NOMO-1 treated with dmso at 0.1 percent for 144 hours (cell line): ENCODE measurements at regions not wholly inside any gene's neighbourhood (a gene's known extent, or its start where the extent isn't known, plus 50 kb on each side); places are given as distances from the start of the nearest gene placed in this dataset.

Experiments used
- DNase-seq: peaks from one replicate; lab custom pipeline; 2025; ENCODE audit not compliant: unreplicated experiment; lab: John Stamatoyannopoulos, UW

DNA sequence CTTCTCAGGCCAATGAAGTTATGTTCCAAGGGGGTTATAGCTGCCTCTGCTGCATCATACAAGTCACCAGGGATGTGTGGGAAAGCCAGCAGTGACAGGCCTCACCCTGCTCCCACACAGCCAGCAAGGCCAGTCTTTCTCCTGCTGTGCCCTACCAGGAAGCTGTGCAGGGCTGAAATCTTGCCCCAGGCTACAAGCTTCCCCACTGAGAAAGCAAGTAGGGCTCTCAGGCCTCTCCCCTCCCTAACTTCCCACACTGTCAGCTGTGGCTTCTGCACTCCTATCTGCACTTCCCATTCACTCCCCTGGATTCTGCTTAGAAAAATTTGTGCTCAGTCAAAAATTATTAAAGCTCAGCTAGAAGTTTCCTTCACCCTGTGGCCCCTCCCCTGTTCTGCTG lies 611.2 kb upstream of the ZNF608 start:
- DNase-seq, result no peak

DNA sequence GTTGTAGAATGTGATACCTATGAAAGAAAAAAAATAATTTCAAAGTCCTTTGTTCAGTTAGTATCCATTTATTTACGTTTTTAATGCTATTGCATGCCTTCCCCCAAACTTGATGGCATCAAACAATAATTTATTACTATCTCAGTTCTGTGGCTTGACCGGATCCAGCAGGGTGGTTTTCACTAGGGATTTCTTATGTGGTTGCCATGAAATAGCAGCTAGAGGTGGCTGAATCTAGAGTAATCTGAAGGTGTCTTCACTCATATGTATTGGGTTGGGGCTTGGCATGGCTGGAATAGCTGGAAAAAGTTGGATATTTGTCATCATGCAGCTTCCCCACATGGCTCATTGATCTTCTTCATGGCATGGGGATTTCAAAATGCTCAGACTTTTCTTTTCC lies 619.3 kb upstream of the ZNF608 start:
- DNase-seq, result no peak

DNA sequence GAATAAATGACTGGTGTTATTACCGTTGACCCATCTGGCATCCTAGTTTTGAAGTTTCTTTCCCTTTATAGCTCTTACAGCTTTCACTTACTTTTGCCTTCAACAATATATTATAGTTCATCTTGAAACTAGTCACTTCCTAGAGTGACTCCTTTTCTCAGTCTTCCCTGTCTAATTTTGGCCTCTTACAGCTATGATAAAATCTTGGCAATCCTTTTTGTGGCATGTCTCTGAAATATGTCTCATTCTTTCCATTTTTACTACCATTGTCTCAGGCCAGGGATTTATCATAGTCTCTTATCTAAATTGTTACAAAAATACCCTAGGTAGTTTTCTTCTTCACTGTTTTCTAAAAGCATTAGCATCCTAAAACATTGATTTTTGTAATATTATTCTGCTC lies 621.3 kb upstream of the ZNF608 start:
- no peak for DNase-seq

DNA sequence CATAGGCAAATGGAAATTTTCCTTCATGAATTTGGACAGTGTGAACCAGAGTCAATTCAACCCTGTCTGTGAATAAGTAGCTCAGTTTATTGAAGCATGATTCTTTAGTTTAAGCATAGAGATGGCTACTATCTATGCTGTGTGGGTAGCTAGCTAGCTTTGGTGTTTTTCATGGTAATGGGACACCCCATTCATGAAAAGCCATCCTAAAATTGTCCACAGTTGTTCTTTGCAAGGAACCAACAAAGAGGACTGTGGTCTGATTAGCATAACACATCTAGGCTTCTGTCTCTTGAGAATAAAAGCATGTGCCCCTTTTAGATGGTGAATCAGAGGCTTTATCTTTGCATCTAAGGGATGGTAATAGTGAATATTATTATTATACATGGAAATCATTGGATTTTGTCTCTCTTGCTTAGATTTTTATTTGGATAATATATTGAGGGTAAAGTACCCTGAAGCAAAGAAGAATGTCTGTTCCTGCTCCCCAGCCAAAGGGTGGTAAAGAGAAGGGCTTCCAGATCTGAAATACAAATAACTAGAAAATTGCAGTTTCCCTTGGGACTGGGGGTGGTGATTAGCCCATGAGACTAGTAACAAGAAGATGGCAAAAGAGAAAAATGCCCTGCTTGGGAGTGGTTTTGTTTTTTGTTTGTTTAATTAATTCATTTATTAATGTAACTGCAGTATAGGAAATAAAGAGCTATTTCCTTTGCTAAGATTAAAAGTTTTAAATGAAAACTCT lies 624.2 kb upstream of the ZNF608 start:
- no peak for DNase-seq

DNA sequence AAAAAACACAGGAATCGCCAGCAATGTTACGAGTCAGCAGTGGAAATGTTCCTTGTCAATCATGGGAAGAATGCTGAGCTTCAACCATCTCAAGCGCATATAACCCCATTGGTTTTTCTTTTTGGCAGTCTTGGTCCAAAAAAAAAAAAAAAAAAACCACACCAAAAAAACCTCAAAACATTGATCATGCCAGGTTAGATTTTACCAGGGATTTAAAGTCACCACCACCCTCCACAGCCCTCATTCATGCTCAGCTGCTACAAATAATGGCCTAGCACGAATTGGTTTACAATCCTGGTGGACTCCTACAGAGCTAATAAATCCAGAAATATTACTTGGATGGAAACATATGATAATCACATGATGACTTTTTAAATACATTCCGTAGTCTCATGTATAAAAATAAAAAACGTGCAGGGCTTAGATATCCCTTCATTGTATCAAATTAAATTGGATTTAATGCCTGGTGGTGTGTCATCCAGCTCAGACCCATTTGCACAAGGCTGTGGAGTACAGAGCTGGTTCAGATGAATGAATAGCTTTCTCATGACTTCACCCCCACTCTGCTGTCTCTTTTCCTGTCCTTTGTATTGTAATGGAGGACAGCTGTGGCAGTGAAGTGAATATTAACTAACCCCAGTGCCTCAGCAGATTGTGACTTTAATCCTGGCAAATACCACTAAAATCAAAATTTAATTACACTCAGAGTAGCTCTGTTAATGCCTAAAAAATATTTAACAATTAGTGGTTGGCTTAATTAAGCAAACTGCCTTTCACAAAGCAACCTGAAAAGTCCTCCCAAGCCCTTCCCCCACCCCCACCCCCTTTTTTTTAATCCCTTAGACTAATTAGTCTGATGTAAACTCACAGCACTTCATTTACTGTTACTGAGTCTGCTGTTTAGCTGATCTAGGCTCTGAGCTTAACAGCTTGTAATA lies 626.5 kb upstream of the ZNF608 start:
- DNase-seq, result no peak

DNA sequence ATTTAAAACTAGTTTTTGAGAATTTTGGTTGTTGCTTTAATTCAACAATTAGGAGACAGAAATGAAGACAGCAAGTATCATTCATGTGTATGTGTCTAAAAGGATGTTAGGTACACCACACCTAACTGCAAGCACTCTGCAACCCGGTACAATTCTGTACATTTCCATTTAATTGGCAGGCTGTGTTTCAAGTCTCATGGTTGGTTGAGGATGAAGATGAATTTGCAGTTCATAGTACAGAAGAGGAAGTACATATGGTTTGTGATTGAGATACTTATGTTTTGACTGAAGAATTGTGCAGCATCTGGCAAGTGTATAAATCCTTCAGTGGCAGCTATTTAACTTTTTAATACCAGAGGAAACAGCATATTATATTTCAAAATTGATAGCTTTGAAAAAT lies 628.7 kb upstream of the ZNF608 start:
- DNase-seq, result peak; percentile 6

DNA sequence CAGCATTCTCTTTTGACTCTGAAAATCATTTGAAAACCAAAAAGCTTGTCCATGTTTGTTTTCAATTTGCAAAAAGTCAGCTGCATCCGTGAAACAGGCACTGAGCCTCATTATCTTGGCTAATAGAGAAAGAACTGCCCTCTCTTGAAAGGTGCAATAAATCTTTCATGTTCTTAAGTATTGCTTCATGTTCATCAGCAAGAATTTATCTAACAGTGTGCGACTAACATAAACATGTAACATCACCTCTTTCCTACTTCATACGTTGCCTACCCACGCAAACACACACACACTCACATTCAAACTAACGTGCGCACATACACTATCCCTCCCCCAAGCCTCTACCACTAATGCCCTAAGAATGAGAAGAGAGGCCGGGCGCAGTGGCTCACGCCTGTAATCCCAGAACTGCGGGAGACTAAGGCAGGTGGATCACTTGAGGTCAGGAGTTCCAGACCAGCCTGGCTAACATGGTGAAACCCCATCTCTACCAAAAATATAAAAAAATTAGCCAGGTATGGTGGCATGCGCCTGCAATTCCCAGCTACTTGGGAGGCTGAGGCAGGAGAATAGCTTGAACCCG lies 629.7 kb upstream of the ZNF608 start:
- DNase-seq, result no peak

DNA sequence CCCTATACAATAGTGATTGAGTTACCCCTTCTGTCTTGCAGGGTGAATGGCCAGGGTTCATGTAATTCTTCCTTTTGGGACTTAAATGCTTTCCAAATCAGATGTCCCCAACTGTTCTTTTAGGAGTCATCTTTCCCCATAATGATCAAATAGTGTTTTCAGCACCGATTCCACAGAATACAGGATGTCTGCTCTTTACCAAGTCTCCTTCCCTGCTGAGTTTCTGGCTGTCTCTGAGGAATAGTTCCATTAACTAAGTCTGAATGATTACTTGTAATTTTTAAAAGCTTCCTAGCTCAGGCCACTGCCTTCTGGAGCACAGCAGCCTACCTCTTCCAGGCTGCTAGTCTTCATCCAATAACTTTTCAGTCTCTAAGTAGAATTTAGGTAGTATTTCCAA lies 630.7 kb upstream of the ZNF608 start:
- no peak for DNase-seq

DNA sequence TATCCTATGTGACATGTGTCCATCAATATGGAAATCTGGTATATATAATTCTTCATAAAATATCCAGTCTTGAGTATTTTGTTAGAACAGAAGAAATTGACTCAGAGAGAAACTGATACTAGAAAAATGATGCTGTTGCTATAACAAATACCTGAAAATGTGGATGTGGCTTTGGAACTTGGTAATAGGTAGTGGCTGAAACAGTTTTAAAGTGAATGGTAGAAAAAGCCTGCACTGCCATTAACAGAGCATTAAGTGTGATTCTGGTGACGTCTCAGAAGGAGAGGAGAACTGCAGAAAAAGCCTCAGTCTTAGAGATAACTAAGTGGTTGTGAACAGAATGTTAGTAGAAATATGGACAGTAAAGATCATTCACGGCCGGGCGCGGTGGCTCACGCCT lies 634.9 kb upstream of the ZNF608 start:
- no peak for DNase-seq

DNA sequence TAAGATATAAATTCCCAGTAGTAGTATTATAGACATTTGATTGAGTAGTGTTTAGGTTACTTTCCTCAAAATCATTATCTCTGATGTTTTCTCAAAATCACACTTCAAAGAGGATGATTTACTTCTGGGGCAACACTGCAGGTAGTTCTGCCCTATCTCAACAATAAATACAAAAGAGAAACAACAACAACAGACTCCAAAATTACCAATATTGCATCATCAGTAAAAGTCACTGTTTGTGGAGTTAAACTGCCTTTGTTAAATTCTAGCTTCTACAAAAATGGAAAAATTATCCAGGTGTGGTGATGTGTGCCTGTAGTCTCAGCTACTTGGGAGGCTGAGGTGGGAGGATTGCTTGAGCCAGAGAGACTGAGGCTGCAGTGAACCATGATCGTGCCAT lies 637.6 kb upstream of the ZNF608 start:
- DNase-seq, result no peak

DNA sequence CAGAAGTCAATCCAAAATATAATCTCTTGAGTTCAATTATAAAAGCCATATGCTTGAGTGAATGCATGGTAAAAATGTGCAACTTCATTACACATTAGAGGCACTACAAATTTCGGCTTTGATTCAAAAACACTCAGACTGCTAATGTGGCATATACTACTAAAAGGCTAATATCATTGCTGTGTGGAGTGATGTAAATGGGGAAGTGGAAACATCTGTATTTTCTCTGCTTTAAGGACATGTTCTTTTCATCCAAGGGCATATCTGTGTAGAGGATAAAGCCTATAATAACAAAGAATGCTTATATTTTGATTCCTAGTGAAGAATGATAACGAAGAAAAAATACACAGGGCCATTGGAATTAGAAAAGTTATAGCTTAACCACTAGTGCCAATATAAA lies 643.9 kb upstream of the ZNF608 start:
- DNase-seq, result no peak

DNA sequence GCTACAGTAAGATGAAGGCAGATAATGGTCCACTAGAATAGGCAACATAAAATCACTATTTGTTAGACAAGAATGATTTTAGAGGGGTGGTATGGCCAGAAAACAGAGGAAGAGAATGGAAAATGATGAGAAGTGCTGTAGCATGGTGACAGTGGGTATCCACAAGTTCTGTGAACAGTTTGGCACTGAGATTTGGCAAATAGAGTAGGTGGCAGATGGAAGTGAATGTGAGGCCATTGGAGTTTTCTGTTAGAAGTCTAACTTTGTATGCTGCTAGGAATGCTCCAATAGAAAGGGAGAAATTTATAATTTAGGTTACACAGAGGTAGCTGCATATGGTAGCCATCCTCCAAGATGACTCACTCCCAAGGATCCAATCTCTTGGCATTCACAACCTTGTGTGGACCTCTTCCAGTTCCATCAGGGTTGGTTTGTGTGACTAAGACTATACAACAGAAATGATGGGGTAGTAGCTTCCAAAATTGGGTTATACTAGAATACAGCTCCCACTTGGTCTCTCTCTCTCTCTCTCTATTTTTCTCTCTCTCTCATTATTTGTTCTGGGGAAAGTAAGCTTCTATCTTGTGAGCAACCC lies 646.9 kb upstream of the ZNF608 start:
- no peak for DNase-seq

DNA sequence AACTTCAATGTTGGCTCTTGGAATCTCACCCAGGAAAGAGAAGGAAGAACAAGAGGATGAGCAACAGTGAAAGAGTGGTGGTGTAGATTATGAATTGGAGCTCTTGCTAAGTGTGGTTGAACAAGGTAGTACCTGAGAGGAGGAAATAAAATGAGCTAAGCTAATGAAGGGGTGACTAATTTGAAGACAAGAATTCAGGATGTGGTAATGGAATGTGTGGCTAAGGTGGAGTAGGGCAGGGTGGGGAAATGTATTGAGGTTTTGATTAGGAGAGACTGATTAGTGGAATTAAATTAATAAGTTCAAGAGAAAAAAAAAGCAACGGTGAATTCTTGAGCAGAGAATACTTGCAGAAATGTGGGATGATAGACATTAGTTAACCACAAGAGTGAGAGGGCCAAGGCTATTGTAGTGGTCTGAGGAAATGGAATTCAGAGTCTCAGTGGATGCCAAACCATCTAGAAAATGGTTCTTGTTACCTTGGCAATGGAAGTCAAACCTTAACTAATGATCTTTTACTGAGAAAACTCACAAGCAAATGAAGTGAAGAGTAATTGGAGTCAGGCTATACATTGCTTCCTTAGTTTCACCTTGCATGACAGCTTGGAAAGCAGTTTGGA lies 648.3 kb upstream of the ZNF608 start:
- DNase-seq, result no peak

DNA sequence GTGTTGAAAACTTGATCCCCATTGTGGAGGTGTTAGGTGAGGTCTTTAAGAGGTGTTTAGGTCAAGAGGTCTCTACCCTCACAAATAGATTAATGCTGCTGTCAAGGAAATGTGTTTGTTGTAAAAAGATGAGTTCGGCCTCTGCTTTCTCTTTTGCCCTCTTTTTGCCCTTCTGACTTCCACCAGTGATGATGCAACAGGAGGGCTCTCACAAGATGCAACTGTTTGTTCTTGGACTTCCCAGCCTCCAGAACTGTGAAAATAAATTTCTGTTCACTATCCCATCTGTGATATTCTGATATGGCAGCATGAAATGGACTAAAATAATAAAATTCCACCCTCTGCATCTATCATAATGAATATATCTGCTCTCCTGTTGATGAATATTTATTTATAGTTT lies 650.0 kb upstream of the ZNF608 start:
- no peak for DNase-seq

DNA sequence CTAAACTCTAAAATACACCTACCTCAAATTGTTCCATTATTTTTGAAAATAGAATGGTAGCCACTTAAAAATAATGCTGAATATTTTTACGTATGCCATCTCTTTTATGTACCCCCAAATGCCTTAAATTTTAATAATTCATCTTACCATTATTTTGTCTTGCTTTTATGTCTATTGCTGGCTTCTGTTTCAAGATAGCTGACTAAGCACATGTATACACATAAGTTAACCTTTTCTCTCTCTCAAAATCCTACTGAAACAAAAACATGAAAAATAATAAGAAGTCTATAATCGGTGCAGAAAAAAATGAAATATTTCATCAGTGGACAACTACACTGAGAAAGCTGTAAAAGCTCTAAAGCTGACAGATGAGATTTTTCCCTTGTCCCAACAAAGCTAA lies 652.0 kb upstream of the ZNF608 start:
- DNase-seq, result no peak

DNA sequence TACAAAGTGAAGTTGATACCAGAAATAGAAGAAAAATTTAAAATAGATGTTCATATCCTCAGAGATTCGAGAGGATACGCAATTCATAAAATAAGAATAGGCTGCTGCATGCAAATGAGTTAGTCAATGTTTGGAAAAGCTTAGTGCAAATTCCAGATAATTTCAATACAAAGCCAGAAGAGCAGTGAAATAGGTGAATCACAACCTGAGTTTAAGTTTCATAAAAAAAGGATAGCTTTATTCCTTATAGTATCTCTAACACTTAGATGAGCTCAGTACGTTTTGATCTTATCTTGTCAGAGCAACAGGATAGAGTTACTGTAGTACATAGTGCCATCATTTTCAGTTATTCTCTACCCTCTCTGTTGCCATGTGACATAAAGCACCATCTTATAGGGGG lies 653.4 kb upstream of the ZNF608 start:
- DNase-seq, result no peak

DNA sequence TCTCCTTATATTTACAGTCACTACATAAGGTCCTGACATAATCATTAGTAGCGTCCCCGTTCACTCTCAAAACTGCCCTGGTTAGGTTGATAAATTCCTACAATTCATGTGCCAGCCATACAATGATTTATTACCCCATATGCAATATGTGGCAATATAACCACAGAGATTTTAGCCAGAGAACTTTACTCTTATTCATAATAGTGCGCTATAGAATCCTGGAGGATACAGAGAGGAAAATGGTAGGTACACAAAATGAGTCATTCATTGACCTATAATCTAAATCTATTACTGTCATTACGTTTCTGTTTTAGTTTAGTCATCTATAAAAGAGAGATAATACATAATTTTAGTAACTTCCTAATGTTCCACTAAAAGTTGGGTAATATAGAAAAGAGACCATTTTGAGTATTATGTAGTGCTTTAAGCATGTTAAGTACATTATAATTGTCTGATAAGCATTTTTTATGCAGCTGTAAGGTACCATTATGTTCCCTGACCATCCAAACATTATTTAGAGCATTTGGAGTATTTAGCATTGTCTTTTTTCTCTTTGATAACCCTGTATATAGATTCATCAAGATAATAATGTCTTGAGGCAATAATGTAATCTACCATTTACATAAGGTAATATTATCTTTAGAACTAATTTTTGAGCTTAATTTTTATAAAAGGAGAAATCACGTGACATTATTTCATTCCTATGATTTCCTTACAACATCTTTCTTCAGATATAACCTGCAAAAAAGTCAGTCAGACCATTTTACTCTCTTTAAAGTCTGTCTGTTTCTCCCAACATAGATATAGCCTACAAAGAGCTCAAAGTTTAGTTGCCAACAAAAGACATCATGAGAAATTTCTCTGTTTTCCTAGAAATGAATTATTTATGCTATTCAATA lies 655.5 kb upstream of the ZNF608 start:
- DNase-seq, result no peak

DNA sequence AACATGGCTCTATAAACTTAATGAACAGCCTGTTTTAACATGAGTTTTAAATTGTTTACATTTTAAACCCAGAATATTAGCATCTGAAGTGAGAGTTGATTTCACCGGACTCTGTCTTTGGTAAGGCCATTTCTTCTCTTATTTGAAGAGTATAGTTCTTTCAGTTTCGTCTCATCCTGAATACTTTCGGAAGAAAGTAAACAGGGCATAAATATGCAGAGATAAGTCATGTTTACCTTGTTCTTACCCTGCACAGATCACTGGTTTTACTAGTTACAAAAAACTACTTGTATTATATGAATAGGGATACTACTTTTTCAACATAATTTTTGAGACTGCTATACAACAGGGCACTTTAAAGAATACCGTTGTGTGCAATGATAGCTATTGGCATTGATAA lies 656.3 kb upstream of the ZNF608 start:
- DNase-seq, result no peak

DNA sequence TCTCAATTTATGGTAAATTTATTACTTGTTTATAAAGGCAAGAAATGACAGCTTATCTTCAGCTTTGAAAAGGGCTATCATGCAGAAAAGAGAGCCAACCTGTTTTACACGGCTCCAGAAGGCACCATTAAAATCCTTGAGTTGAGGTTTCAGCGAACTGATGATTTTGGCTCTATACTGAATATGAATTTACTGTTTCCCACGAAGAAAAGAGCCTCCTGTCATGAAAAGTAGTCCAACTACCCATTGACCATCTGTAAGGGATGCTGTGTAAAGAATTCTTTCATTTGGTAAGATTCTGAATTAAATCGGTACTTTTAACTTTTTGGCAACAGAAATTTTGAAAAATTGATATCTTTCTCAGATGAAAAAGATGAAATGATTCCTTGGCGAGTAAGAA lies 657.6 kb upstream of the ZNF608 start:
- no peak for DNase-seq
